H7 (cell line): ENCODE measurements at regions not wholly inside any gene's neighbourhood (a gene's known extent, or its start where the extent isn't known, plus 50 kb on each side); places are given as distances from the start of the nearest gene placed in this dataset.

Experiments
- DNase-seq: peaks from one replicate; pipeline ENCODE4 v3.0.0; 2012
- H3K27me3 ChIP-seq: 2 replicates; pipeline ENCODE4 v1.6.0; 2011; ENCODE audit warnings: mild to moderate bottlenecking, low read length; ENCODE audit not compliant: control insufficient read depth, insufficient read depth
- H3K36me3 ChIP-seq: replicated peaks from 2 replicates; pipeline ENCODE4 v1.5.1; 2011; ENCODE audit warnings: low read length; ENCODE audit not compliant: control insufficient read depth, insufficient read depth
- H3K4me3 ChIP-seq: 2 replicates; pipeline ENCODE4 v1.5.1; 2011; ENCODE audit warnings: low read depth, mild to moderate bottlenecking, control low read depth, low read length, moderate library complexity; ENCODE audit not compliant: insufficient read depth

DNA sequence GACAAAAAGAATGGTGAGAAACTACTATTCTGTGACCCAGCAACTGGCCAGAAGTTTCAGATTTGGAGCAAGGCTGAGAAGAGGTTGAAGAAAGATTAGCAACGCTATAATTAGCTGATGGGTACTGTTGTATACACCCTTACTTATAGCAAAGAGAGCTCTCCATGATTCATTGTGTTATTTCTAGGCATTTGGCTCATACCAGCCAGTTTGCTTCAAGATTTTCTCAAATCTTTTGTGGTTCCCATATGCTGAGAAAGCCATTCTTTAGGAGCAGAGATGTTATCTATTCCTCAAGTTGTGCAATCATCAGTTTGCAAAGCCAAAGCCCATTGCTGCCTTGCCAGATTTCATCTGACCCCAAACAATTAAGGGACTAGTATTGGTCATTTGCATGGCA, 179.4 kb downstream of the ETS1 start:
- Histone ChIP-seq H3K27me3 (no peaks in the 10 kb centered on the region), H3K36me3 (no peaks in the 10 kb centered on the region), H3K4me3 (no peak overlapping the region)
- no peak for DNase-seq

DNA sequence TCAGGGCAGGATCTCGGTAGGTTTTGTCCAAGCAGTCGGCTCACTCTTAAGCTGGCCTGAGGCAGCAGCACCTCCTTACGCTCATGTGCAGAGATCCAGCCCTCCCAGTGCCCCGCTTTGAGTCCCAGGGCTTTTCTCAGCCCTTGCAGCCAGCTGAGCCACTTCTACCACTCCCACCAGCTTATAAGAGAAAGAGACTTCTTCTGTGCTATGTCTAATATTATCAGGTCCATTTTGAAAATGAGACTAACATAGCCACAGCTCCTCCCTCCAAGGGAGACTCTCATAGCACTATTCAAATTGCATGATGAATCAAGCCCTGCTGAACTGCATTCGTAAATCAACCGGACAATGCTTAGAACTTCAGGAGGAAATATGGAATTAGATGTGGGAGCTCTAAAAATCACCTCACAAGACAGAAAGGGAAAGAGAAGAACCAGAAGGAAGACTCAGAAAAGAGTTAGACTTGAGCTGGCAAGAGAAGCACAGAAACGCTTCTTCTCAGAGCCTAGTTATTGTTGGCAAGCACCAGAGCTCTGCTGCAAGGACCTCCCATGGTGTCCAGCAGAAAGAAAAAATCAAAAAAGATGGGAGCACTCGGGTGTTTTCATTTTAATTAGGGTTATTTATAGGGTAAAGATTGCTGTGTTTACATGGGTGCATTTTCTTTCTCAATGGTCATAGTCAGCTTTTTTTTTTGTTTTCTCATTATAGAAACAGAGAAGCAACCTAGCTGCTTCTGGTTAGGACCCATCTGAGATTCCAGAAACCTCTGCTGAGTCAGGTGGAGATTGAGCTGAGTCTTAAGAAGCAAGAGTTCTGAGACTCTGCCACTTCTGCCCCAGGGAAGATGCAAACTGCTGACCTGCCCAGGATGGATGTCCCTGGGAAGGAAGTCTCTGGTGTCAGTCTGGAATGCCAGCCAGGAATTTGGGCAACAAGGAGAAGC, 181.4 kb downstream of the ETS1 start:
- Histone ChIP-seq H3K4me3 (no peak overlapping the region), H3K36me3 (no peaks in the 10 kb centered on the region), H3K27me3 (no peaks in the 10 kb centered on the region)
- no peak for DNase-seq

DNA sequence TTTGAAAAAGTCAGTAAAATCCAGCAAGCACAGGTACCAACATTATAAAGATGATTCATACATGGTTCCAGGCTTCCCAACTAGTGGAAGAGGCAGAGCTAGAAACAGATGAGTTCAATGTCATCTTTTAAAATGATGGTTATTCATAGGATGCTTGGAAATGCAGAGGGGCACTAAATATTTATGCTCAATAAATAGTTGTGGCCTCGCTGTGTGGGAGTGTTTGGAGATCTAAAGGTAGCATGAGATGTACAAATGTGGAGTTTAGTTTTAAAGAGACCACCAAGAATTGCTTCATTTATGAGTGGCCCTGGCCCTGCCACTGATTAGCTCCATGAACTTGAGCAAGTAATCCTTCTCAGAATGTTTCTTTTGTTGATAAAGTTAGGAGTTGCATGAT, 182.2 kb downstream of the ETS1 start:
- H3K27me3 ChIP-seq = no peaks in the 10 kb centered on the region
- no peaks in the 10 kb centered on the region for H3K36me3 ChIP-seq
- DNase-seq = no peak
- no peak overlapping the region for H3K4me3 ChIP-seq

DNA sequence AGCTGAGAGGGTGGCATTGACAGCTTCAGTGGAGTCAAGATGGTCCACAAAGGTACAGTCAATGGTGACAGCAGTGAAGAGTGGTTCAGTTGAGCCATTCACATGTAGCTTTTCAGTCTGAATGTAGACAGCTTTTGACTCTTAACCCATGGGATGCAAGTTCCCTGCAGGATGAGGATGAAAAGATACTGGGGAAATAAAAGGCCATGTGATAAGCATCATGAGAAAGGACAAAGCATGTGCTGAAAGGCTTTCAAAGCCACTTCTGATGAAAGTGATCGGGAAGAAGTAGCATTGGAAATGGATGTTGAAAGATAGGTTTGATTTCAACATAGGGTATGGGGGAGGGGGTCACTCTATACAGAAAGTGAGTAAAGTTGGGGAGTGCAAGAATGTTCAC, 182.9 kb downstream of the ETS1 start:
- H3K27me3 ChIP-seq = no peaks in the 10 kb centered on the region
- no peak for DNase-seq

DNA sequence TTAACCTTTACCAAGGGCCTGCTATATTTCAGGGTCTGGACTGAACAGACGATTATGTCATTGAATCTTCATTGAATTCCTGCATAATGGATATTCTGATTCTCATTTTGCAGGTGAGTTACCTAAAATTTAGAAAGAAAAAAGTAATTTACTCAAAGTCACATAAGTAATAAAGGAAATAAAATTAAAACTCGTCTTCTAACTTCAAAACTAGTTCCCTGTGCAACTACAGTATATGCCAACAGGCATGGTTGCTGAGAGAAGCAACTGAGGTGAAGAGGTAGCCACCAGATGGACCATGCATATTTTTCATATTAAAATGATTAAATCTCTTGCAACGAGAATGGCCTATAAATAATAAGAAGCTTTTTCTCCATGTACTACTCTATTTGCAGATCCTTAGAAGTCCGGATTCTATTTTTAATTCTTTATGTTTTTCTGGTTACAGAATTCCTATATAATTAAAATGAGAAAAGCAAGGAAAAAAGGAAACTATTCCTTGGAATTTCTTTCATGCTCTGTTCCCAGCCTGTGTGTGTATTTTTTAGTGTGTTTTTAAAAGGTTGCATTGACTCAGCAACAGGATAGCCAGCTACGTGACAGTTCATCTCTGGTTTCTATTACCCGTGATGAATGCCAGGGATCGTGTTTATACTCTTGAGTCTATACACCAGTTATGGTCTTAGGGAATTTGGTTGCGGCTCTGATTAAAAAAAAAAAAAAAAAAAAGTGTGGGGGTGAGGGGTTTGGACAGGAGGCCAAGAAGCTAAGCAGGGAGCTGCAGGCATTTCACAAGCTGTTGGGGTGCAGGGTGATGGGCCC, 186.8 kb downstream of the ETS1 start:
- DNase-seq = no peak
- Histone ChIP-seq H3K4me3 (no peak overlapping the region), H3K27me3 (no peaks in the 10 kb centered on the region), H3K36me3 (no peaks in the 10 kb centered on the region)

More for the DNA sequence above, 182.9 kb downstream of the ETS1 start:
- Histone ChIP-seq H3K36me3 (no peaks in the 10 kb centered on the region), H3K4me3 (no peak overlapping the region)

DNA sequence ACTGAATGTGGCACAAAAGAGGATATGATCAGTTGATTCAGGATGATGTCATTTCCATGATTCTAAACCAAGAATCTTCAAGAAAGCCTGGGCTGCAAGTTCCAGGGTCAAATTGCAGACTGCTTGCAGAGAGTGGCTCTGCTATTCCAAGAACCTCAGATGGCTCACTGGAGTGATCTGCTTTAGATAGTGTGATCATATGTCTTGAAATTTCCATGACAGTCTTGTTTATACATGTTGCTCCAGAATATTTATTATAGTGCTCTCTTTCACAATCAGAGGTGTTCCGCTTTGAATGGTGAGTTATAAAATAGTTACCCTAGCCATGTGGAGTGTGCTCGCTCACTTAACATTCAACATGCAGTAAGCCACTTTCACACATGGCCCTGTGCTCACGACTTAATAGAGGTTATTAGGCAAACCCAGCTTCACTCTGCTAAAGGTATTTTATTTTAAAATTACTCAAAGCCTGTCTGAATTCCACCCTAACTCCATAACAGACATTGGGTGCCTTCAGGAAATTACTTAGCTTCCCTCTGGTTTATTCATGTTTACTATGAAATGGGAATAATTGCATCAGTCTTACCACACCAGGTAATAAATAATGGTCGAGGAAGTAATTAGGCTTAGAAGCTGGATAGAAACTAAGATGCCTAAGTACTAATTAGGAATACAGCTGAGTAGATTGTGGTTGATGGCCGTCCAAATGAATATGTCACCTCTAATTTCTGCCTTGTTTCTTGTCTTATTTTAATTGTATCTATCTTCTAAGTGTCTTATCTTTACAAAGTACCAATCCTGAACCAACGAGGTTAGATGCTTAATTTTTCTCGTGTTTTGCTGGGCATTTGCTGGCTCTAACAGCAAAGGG, 187.9 kb downstream of the ETS1 start:
- Histone ChIP-seq H3K27me3 (no peaks in the 10 kb centered on the region), H3K36me3 (no peaks in the 10 kb centered on the region), H3K4me3 (no peak overlapping the region)
- DNase-seq = no peak

DNA sequence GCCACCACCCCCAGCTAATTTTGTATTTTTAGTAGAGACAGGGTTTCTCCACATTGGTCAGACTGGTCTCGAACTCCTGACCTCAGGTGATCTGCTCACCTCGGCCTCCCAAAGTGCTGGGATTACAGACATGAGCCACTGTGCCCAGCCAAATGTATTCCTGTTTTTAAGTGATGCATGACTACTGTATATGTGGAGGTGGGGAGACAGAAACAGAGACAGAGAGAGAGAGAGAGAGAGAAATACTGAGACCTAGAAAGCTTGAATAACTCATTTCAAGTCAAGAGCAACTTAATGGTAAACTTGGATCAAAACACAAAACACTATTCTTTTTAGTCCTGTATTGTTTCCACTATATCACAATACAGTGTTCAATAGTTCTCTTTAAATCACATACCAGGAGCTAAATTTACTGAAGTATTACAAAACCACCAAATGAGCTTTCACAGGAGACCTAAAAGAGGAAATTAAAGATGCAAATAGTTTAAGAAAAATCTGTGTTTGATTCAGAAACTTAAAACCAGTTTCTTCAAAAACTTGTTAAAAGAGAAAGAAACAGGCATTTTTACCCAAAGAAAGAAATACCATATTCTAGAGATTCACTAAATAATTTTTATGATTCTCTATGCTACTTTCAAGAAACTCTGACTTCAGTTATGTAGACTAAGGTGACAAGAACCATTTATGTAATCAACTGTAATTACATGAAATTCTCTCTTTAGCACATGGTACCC, 188.7 kb downstream of the ETS1 start:
- no peak overlapping the region for H3K4me3 ChIP-seq
- H3K27me3 ChIP-seq = no peaks in the 10 kb centered on the region
- DNase-seq = no peak
- no peaks in the 10 kb centered on the region for H3K36me3 ChIP-seq

DNA sequence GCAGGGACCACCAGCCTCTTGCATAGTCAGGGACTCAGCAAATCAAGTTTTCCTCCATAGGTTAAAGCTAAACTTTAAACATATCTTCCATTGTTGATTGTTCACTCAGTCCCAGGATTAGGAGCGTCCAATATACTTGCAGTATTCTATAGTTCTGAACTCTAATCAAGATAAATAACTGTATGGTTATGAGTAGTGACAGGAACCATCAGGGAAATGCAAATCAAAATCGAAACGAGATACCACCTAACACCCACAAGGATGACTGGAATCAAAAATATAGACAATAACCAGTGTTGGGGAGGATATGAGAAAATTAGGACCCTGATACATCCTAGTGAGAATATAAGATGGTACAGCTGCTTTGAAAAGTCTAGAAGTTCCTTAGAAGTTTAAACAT, 190.0 kb downstream of the ETS1 start:
- no peak for DNase-seq
- H3K27me3 ChIP-seq = no peaks in the 10 kb centered on the region
- H3K36me3 ChIP-seq = no peaks in the 10 kb centered on the region
- no peak overlapping the region for H3K4me3 ChIP-seq

DNA sequence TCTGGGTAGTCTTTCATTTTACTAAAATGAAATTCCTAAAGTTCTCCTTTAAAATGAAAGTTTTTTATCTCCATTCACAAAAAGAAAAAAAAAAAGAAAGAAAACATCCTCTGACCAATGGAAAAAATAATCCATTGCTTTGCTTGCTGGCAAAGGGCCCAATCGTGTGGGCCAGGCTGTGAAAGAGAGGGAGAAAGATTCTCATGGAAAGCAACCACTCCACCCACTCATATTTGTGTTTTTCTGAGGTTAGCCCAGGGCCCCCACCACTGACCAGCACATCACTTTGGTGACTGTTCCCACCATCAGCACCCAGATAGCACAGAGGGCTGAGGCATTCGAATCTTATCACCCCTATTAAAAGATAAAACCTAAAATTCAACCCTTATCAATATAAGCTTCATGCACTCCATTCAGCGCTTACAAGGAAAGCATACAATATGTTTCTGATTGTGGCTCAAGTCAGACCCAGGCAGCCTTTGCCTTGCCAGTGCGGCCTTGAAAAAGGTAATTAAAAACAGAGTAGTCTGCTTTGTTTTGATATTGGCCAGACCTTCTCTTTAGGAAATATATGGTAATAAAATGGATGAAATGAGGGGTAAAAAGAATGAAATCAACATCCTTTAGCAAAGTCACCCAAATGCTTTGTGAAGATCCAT, 192.8 kb downstream of the ETS1 start:
- H3K4me3 ChIP-seq = no peak overlapping the region
- H3K36me3 ChIP-seq = no peaks in the 10 kb centered on the region
- H3K27me3 ChIP-seq = no peaks in the 10 kb centered on the region
- no peak for DNase-seq

DNA sequence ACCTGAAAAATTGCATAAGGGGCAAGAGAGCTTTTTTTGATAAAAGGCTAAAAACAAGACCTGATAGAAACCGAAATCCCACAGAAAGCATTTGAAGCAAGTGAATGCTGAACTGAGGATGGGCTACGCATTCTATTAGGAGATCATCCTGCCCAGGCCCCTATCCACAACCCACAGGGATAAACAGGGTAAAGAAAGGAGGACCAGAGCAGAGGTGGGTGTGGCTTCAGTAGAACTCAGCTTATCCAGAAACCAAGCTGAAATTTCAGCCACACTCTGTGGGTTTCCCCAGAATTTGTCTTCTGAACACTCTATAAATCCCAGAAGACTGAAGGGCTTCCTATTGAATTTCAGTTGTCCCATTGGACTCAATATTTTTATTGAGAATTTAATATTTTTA, 195.1 kb downstream of the ETS1 start:
- DNase-seq = no peak
- H3K27me3 ChIP-seq = no peaks in the 10 kb centered on the region
- H3K4me3 ChIP-seq = no peak overlapping the region
- no peaks in the 10 kb centered on the region for H3K36me3 ChIP-seq

DNA sequence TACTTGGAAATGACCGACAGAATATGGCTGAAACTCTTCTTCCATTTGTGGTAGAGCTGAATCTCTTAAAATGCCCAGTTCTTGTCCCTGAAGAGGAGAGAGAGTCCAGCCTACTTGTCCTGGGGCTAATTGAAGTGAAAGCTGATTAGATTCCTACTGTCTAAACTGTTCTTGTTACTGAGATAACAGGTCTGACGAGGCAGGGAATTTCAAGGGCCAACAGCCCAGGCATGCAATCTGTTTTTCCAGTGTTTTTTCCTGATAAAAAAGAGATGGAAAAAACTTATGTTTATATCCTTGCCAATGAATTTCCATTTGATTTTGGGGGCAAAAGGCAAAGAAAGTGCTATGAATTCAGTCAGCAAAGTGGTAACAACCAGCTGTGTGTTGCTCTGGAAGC, 195.5 kb downstream of the ETS1 start:
- Histone ChIP-seq H3K36me3 (no peaks in the 10 kb centered on the region), H3K4me3 (no peak overlapping the region), H3K27me3 (no peaks in the 10 kb centered on the region)
- no peak for DNase-seq

DNA sequence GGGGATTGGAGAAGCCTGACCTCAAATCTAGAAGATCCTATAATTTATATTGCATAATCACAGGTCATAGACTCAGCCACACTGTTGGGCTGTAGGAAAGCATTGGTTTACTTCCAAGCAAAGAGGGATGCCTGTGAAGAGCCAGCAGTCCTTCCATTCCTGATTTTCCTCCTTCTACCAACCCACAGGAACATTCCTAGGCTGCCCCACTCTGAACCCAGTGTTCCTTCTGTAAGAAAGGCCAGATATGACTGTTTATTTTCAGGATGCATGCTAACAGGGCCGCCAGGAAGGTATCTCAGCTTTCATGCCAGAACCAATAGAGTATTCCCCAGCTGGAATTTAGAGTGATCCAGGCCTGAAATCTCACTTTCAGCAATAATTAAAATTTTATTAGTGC, 197.1 kb downstream of the ETS1 start:
- H3K36me3 ChIP-seq = no peaks in the 10 kb centered on the region
- H3K27me3 ChIP-seq = no peaks in the 10 kb centered on the region
- DNase-seq = no peak

DNA sequence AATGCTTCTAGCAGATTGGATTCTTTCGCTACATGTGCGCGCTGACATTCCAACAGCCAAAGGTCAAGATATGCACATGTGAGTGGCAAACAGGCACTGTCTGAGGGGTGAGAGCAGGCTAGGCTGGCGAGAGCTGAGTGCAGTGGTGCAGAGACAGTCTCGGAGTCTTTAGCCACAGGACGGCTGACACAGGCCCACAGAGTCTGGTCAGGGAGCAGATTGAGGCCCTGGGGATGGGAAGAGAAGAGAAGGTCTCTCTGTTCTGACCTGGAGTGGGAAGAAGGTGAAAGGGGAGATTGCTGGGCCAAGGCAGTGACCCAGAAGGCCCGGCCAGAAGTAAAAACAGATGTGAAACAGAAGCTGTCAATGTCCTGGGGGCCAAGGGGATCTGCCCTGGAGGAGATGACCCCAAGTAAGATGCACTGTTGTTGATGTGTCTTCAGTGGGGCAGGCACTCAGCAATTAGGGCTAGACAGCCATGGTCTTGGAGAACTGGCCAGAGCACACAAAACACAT, 197.8 kb downstream of the ETS1 start:
- no peak overlapping the region for H3K4me3 ChIP-seq
- H3K36me3 ChIP-seq = no peaks in the 10 kb centered on the region
- H3K27me3 ChIP-seq = no peaks in the 10 kb centered on the region
- no peak for DNase-seq

More for the DNA sequence above, 197.1 kb downstream of the ETS1 start:
- H3K4me3 ChIP-seq = no peak overlapping the region
